GM19035 (cell line): ENCODE measurements at regions not wholly inside any gene's neighbourhood (a gene's known extent, or its start where the extent isn't known, plus 50 kb on each side); places are given as distances from the start of the nearest gene placed in this dataset.

Source experiments
- ATAC-seq: cut with Tn5 transposase; IDR thresholded peaks from one replicate; pipeline ENCODE4 v1.9.1; 2021; ENCODE audit not compliant: unreplicated experiment

DNA sequence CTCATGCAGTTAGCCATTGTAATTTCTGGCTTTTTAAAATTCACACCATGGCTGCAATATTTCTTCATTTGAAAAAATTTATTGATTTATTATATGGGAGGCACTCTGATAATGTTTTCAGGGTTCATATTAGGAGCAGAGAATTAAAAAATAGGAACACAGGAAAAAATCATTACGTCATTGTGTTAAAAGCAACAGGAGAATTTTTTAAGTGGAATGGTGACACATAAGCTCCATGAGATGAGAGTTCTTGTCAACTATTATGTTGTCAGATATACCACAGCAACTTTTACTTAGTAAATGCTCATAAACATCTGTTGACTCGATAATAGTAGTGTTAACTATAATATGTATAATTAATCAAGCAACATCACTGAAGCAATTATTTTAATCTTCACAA is 400.1 kb downstream of the TDRD3 start:
- no peak for ATAC-seq

DNA sequence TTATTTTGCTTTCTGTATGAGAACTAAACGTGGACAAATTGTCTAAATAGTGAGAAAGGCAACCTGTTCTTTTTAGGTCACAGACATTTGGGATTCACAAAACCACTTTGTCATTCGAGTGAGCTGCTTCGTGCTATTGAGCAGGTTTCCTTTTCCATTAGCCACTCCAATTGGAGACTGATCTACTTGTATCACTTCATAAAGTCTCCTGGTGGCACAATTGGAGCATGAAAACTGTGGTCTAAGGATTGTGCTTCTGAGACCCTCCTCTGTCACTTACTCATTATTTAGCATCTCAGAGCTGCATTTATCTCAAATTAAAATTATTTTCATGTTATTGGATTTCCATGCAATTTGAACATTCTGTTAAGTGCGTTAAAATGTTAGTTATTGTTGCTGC is 397.7 kb downstream of the TDRD3 start:
- no peak for ATAC-seq

DNA sequence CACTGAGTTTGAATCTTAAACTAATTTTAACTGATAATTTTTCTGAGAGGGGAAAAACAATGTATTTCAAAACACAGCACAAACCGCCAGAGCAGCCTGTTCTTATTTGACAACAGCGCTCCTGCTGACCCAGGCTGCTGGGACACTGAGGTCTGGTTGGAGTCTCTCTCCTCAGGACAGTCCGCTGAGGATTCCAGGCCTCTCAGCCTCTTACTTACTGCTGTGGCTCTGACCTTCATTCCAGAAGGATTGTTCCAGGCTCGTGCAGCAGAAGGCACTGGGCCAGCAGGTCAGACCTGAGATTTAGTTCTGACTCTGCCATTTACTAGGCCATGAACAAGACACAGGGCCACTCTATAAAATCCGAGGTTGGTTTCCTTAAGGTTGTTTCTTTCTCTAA is 393.6 kb downstream of the TDRD3 start:
- no peak for ATAC-seq

DNA sequence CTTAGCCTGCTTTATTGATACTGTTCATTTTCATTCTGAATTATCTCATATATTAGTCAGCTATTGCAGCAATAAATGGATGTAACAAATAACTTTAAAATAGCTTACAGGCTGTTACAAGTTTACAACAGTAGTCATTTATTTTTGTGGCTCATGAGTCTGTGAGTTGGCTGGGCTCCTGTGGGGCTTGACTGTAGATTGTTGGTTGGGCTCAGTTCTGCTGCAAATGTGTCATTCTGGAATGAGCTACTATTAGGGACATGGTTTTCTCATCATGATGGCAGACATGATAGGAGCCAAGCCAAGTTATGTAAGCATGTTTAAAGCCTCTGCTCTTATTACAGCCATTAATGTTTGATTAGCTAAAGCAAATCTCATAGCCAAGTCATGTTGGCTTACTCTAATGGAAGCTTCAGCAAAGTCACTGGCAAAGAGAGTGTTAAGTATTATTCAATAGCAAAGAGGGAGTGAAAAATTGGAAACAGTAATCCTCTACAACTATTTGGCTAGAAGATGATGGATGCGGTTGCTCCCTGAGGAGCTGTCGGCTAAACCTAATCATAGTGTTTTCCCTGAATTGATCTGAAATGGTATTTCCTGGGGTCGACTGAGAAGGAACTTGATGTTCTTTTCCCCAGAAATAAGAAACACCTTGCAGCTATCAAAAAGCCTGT is 391.3 kb downstream of the TDRD3 start:
- ATAC-seq, result no peak

DNA sequence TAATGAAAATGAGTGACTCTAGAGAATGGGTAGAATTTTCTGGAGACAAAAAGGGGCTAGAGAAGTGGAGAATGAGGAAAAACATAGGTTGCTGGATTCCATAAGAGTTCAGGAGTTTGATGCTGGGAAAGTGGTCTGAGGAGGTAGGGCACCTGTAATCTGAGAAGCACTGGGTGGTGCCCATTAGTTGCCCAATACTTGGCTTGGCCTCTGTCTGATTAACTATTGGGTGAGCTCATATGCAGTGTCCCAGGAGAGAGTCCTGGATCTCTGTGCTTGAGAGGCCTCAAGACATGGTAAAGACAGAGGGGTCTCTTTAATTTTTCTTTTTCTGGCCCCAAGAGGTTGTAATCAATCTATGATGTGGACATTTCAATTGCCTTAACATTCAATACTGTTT is 390.1 kb downstream of the TDRD3 start:
- no peak for ATAC-seq

DNA sequence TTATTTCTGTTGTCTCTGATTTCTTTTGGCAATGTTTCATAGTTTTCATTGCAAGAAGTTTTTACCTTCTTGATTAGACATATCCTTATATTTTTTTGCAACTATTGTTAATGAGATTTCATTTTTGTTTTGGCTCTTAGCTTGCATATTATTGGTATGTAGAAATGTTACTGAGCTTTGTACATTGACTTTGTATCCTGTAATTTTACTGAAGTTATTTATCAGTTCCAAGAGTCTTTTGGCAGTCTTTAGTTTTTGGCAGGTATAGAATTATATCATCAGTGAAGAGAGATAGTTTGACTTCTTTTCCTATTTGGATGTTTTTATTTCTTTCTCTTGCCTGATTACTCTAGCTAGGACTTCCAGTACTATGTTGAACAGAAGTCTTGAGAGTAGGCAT is 375.7 kb downstream of the TDRD3 start:
- no peak for ATAC-seq

DNA sequence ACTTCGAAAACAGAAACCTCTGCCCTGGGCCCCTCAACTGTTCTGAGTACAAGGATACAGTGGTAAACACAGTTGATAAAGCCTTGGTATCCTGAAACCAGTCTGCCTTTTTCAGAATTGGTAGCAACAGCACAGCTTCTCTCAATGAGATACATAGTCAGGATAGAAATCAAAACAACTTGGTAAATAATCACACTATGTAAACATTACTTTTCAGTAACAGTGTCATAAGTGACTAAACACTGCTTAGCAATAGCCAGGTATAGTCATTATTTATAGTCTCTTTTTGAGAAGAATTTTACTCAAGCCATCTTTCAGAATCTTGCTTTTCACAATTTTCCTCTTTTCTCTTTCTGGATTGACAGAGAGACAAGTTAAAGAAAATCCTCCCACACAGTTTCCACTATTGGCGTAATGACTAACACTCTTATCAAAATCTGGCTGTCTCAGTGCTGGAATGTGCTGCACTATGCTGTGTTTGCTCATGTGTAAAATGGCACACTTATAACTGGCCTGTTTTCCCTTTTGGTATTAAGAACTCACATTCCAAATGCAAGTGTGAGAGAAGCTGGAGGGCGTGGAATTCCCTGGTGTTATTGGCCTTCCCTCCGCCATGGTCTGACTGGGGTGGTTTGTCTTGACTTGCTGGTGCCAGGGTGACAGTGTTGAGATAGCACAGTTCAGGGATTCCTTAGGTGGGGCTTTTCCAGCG is 368.8 kb downstream of the TDRD3 start:
- ATAC-seq, result no peak

DNA sequence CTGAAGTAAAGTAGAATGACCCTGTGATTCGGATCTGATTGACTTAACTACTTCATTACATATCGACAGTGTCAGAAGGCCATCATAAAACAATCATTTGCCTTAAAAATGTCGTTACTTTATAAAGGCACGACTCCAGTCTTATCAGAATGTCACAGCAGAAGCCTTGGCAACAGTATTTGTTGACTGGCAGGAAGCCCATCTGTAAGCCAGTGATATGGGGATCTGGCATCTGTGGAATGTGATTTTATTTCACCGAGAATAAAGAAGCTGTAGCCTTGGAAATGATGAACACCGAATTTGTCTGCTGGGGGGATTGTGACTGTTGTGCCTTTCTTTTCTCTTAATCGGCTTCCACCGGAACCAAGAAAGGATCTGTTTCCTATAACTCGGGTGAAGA is 362.5 kb downstream of the TDRD3 start:
- no peak for ATAC-seq

DNA sequence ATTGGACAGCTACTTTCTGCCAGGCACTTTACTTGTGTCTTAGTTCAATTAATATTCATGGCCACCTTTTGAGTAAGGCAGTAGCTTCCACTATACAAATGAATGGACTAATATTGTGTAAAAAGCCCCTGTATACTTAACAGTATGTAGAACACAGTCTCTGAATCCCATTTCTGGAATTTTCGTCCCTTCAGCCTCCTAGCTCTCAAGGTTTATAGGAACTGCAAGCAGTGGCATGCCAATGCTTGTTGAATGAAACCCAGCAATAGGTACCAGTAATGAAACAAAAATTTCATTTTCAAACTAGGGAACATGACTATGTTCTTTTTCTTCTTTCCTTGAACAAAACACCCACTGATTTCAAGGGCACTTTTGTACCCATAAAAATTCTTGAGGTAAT is 361.6 kb downstream of the TDRD3 start:
- ATAC-seq, result no peak

DNA sequence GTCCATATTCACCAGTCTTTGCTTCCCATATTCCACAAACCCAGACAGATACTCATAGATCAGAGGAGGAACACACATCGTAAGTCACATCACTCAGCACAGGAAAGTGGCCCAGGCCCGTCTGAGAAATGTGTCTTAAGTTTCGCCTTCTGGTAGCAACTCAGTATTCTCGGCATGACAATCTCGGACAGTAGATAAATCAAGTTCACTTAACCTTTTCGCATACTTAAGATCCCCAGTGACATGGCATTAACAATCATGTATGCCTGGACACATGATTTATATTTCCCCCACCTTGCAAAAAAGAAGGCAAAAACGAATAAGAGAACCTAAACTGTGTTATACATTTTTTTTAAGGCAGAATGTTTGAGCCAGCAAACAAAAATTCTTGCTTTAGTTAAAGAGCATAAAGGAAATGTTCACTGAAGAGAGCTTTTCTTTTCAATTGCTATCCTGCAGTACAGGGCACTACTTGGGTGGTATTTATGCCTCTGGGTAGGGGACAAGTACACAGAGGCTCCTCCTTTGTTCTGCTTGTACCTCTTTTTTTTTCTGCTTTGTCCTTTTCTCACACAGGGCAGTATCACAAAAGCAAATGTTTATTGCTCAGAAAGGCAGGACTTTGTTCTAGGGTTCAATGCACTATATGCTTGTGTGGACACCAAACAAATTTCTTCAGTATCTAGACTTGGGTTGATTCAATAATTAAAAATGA is 360.6 kb downstream of the TDRD3 start:
- ATAC-seq, result no peak

DNA sequence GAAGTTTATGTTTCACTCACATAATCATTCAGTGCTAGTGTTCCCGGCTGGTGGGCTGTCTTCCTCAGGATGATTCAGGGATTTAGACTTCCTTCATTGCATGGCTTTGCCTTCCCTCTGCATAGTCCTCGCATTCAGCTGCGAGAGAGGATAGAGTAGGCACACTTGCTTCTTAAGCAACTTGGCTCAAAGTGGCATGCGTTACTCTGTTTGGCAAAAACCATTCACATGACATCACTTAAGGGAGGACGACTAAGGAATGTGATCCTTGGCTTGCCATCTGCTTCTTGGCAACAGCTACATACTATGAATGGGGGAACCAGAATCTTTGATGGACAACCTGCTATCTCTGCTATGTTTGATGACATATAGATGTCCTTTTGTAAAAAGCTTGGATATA is 359.3 kb downstream of the TDRD3 start:
- no peak for ATAC-seq

DNA sequence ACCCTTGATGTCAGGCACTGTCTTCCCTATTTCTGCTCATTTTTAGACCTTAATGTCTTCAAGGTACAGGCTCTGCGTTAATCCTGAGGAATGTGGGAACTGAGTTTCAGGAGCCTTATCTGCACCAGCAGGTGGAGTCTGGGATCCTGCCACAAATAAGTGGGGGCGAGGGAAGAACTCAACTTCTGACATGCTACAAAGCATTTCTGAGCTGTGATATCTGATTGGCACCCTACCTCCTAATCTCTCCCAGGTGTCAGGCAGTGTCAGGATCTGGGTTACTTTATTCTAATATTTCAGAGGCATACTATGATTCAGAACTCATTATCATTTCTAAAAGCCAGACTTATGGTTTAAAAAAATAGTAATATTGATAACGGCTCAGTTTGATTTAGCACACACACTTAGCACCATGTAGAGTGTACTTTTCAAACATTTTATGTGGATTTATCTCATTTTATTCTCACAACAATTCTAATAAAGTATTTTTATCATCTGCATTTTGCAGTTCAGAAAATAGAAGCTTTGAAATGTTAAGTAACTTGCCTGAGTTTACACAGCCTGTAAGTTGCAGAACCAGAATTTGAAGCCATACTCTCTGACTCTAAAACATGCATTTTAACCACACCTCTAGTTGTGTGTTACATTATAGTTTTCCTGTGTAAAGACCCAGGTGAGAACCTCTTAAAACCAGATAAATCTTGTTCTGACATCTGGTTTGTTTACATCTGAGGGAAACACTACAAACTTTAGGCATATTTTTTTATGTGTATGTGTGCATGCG is 358.6 kb downstream of the TDRD3 start:
- ATAC-seq, result no peak

DNA sequence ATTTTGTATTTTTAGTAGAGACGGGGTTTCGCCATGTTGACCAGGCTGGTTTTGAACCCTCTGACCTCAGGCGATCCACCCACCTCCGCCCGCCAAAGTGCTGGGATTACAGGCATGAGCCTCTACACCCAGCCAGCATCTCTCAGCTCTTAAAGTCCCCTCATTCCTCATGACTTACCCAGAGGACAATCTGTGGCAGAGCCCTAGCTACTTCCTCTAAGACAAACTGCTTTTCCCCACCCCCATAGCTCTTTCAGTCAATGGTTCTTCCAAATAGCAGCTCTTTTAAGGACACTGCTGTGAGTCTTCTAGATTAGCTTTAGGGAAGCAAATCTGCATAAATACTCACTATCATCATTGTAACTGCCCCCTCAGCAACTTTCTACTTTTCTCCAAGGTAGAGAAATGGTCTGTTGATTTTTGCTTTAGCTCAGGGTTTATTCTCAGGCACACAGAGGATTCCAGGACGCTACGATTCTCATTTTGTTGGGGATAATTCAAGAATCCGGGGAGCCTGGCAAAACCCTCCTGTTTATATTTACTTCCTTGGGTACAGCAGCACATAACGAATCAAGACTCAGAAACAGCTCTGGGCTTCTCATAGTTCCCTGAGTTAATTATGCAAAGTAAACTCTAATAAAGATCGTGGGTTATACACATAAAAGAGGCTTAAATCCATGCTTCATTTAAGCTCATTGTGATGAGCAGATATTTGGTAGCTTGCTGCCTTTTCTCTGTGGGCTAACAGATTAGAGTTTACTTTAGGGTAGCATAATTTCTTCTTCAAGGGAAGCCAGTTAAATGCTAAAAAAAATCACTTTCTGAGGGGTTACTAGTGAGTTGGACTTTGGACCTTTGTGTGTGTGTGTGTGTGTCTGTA is 357.4 kb downstream of the TDRD3 start:
- no peak for ATAC-seq

DNA sequence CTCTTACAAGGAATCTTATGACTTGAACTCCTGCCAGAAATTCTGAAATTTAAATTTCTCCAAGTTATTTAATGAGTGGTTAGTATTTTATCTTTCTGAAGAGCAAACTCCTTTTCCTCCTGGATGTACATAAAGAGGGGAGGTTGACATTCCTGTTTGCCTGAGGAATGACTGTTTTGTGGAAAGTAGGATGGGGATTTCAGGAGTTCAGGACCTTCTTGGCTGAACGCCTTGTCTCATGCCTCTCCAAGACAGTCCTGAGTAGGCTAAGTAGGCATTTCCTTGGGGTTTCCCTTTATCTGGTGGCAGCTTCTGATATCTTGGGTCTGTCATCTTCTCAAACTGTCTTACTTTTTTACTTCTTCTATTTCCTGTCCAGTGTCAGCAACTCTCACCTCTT is 356.6 kb downstream of the TDRD3 start:
- ATAC-seq, result no peak

DNA sequence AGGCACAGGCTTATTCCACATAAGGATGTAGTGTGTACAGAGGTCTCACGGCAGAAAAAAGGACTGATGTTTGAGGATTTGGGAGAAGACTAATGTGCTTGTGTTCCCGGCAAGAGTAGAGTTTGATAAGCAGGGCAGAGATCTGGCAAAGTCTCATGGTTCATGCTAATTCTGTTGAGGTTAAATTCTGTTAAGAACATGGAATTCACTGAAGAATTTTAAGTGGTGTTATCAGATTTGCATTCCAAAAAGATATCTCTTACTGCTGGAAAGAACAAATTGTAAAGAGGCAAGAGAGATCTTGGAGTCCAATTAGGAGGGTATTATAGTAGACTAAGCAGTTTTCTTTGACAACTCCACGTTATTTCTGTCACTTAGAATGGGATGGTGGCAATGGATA is 348.3 kb downstream of the TDRD3 start:
- no peak for ATAC-seq

DNA sequence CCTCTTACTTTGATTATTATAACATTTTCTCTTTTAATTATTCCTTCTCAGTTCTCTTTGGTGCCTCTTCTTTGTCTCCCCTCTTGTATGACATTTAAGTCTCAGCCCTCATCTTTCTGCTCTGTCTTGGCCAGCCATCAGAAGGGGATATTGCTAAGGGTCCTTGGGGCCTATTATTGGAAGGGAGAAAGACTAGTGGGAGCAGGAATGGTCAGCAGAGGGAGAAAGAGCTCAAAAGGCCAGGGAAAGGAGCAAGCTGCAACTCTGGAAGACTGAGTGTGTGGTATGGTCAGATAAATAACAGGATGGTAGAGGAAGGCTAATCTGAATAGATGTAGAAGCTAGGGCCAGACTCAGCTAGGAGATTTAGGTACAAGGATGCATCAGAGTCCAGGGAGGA is 336.9 kb downstream of the TDRD3 start:
- ATAC-seq, result no peak

DNA sequence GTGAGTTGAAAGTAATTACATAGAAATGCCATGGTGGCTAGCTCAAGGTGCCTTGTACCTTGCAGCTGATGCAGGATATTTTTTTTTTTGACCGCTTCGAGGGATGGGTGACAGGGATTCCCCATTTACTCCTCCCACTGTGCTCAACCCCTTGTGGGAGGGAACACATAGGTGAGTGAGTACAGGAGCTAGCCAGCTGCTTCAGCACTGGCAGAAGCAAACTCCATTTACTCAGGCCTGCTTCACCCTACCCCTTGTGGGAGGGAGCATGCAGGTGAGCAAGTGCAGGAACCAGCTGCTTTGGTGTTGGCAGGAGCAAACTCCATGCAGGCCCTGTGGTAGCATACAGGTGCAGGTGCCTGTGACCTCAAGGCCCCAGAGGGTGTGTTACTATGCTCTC is 330.1 kb downstream of the TDRD3 start:
- ATAC-seq, result no peak

DNA sequence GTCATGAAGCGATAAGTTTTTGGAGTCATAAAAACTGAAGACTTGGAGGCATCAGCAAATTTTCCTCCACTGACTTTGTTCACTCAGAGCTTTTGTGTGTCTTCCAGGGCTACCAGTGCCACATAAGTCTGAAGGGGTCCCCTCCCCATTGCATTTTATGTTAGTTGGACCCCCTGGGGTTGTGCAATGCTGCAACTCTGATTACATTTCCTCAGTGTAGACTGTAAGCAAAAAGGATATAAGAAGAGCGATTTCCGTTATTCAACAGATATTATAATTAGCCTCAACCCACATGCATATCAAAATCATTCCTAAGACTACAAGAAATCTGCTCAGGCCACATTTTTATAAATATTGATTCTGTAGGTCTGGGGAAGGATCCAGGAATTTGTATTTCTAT is 324.0 kb downstream of the TDRD3 start:
- ATAC-seq, result no peak

DNA sequence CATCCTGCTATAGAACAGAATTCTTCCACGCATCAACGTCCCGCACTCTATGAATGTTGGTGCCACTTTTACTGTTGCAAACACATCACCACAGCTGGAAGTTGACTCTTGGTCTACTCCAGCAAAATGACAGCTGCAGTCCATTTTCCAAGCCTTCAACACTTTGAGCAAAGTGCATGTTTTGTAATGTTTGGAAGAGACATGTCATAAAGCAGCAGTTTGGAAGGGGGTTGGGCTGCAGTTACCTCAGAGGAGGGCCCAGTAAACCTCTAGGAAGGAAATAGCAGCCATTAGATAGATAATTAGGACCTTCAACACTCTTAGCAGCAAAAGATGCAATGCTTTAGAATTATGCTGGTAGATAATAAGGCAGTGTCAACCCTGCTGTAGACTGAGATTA is 323.6 kb downstream of the TDRD3 start:
- no peak for ATAC-seq

DNA sequence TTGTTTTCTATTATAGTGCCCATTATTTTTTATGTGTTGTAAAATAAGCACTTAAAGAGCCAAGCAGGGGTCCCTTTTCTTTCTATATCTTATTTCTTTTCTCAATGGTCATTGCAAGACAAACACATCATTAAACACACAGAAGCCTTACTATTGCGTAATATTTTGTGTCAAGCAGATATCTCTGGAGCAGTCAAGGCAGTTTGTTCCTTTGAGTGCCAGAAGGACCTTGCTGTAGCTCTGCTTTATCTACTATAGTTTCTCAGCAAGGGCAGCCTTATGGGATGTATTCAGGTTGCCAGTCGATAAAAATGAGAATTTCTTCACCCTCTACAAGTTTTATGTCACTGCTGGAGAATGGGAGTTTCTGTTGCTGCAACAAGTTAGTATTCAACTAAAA is 319.3 kb downstream of the TDRD3 start:
- ATAC-seq, result no peak

DNA sequence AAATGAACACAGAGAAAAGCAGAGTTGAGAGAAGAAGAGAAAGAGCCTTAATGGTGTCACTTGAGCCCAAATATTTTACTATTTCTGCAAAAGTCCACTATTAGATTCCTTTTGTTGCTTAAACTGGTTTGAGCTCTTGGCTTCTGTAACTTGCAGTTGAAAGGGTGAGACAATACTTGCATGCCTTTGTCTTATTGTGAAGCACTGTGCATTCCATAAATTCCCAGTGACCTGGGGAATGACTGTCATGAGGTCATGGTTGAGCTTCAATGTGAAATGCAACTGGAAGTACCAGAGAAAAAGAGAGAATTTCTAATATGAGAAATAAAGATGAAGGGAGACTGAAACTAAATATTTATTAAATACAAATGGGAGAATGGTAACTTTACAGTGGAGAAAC is 310.9 kb downstream of the TDRD3 start:
- no peak for ATAC-seq
